ENCODE measurements at regions not wholly inside any gene's neighbourhood (a gene's known extent, or its start where the extent isn't known, plus 50 kb on each side); places are given as distances from the start of the nearest gene placed in this dataset.

DNA sequence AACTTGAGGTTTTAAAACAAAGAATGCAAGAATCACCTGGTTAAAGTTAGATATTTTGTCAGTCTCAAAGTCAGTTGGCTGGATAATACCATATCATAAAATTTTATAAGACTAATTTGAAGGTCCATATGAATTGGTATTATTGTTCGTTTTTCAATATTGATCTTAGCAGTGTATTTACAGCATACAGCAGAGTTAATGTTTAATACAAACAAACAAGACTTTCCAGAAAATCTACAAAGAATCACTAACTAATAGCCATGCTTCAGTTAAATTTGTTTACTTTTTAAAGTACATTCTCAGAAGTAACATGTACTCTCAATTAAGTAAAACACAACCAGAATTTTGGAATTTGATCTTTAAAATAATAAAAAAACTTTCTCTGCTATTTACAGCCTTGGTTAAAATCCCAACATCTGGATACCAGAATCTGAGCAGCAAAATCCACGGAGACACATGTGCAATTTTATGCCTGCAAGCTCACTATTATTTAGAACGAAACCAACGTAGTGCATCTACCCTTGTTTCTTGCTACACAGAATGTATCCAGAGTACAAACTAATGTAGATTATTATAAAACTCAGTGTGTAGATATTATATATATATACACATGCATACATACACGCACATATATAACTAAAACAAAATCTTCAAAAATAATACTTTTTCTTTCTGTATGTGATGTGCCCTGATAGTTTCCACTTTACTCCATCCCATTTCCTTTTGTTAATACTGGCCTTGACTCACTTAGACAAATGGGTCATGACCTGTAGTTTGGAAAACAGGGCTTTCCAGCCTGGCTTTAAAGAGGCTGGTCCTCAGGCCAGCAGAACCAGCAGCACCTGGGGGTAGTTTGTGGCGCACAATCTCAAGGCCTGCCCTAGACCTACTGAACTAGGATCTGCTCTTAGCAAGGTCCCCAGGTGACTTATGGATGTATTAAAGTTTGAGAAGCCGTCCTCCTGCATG lies 63.6 kb upstream of the ERG start (continued):
- TF ChIP-seq, protein P1, sequence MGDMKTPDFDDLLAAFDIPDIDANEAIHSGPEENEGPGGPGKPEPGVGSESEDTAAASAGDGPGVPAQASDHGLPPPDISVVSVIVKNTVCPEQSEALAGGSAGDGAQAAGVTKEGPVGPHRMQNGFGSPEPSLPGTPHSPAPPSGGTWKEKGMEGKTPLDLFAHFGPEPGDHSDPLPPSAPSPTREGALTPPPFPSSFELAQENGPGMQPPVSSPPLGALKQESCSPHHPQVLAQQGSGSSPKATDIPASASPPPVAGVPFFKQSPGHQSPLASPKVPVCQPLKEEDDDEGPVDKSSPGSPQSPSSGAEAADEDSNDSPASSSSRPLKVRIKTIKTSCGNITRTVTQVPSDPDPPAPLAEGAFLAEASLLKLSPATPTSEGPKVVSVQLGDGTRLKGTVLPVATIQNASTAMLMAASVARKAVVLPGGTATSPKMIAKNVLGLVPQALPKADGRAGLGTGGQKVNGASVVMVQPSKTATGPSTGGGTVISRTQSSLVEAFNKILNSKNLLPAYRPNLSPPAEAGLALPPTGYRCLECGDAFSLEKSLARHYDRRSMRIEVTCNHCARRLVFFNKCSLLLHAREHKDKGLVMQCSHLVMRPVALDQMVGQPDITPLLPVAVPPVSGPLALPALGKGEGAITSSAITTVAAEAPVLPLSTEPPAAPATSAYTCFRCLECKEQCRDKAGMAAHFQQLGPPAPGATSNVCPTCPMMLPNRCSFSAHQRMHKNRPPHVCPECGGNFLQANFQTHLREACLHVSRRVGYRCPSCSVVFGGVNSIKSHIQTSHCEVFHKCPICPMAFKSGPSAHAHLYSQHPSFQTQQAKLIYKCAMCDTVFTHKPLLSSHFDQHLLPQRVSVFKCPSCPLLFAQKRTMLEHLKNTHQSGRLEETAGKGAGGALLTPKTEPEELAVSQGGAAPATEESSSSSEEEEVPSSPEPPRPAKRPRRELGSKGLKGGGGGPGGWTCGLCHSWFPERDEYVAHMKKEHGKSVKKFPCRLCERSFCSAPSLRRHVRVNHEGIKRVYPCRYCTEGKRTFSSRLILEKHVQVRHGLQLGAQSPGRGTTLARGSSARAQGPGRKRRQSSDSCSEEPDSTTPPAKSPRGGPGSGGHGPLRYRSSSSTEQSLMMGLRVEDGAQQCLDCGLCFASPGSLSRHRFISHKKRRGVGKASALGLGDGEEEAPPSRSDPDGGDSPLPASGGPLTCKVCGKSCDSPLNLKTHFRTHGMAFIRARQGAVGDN (IDR thresholded peaks at IDR 0.05), result no peak
- TF ChIP-seq KAT2A (conservative IDR thresholded peaks at IDR 0.05; ENCODE audit: control insufficient read depth, low read depth, low read length) (no peak), SMC3 (IDR thresholded peaks at IDR 0.05; ENCODE audit: borderline replicate concordance, low read length) (no peak), ZZZ3 (IDR thresholded peaks at IDR 0.05; ENCODE audit: control insufficient read depth, insufficient read length, low read depth) (no peak), CREB1 (IDR thresholded peaks at IDR 0.05; ENCODE audit: low read depth) (no peak), SUPT20H (IDR thresholded peaks at IDR 0.05; ENCODE audit: borderline replicate concordance, control insufficient read depth, low read depth, low read length) (no peak), ASH2L (IDR thresholded peaks at IDR 0.05; ENCODE audit: borderline replicate concordance, low read depth) (no peak)
- TF ChIP-seq, protein P2, sequence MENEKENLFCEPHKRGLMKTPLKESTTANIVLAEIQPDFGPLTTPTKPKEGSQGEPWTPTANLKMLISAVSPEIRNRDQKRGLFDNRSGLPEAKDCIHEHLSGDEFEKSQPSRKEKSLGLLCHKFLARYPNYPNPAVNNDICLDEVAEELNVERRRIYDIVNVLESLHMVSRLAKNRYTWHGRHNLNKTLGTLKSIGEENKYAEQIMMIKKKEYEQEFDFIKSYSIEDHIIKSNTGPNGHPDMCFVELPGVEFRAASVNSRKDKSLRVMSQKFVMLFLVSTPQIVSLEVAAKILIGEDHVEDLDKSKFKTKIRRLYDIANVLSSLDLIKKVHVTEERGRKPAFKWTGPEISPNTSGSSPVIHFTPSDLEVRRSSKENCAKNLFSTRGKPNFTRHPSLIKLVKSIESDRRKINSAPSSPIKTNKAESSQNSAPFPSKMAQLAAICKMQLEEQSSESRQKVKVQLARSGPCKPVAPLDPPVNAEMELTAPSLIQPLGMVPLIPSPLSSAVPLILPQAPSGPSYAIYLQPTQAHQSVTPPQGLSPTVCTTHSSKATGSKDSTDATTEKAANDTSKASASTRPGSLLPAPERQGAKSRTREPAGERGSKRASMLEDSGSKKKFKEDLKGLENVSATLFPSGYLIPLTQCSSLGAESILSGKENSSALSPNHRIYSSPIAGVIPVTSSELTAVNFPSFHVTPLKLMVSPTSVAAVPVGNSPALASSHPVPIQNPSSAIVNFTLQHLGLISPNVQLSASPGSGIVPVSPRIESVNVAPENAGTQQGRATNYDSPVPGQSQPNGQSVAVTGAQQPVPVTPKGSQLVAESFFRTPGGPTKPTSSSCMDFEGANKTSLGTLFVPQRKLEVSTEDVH (IDR thresholded peaks at IDR 0.05; ENCODE audit: low read depth, partially characterized antibody), result no peak
- TF ChIP-seq, protein P3, sequence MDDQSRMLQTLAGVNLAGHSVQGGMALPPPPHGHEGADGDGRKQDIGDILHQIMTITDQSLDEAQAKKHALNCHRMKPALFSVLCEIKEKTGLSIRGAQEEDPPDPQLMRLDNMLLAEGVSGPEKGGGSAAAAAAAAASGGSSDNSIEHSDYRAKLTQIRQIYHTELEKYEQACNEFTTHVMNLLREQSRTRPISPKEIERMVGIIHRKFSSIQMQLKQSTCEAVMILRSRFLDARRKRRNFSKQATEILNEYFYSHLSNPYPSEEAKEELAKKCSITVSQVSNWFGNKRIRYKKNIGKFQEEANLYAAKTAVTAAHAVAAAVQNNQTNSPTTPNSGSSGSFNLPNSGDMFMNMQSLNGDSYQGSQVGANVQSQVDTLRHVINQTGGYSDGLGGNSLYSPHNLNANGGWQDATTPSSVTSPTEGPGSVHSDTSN (IDR thresholded peaks at IDR 0.05; ENCODE audit: insufficient replicate concordance, low read depth, low read length), result no peak
- TF ChIP-seq, protein P4, sequence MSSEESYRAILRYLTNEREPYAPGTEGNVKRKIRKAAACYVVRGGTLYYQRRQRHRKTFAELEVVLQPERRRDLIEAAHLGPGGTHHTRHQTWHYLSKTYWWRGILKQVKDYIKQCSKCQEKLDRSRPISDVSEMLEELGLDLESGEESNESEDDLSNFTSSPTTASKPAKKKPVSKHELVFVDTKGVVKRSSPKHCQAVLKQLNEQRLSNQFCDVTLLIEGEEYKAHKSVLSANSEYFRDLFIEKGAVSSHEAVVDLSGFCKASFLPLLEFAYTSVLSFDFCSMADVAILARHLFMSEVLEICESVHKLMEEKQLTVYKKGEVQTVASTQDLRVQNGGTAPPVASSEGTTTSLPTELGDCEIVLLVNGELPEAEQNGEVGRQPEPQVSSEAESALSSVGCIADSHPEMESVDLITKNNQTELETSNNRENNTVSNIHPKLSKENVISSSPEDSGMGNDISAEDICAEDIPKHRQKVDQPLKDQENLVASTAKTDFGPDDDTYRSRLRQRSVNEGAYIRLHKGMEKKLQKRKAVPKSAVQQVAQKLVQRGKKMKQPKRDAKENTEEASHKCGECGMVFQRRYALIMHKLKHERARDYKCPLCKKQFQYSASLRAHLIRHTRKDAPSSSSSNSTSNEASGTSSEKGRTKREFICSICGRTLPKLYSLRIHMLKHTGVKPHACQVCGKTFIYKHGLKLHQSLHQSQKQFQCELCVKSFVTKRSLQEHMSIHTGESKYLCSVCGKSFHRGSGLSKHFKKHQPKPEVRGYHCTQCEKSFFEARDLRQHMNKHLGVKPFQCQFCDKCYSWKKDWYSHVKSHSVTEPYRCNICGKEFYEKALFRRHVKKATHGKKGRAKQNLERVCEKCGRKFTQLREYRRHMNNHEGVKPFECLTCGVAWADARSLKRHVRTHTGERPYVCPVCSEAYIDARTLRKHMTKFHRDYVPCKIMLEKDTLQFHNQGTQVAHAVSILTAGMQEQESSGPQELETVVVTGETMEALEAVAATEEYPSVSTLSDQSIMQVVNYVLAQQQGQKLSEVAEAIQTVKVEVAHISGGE (CRISPR knock-in tag; IDR thresholded peaks at IDR 0.05), result no peak
